Amniotic epithelial cell (primary cell): ENCODE measurements at regions not wholly inside any gene's neighbourhood (a gene's known extent, or its start where the extent isn't known, plus 50 kb on each side); places are given as distances from the start of the nearest gene placed in this dataset.
A peak's percentile ranks its signal among the peaks of the same experiment; 100 is the strongest.

Experiments used
- DNase-seq: peaks from one replicate; pipeline ENCODE4 v3.0.0-alpha.2; 2010; ENCODE audit warnings: low read depth

- no peak for DNase-seq
These were observed 1523.5 kb downstream of the AACS start for GRCh38 chr12:126588586-126589249.

GRCh38 chr12:126591533-126591932 lies 1526.3 kb downstream of the AACS start:
- no peak for DNase-seq

- DNase-seq: no peak
These were observed 1536.2 kb downstream of the AACS start for GRCh38 chr12:126601184-126602170.

GRCh38 chr12:126602612-126603011 lies 1537.4 kb downstream of the AACS start:
- DNase-seq: no peak

- DNase-seq: no peak
These were observed 1541.9 kb downstream of the AACS start for GRCh38 chr12:126607157-126607556.

- no peak for DNase-seq
These were observed 1542.6 kb downstream of the AACS start for GRCh38 chr12:126607867-126608266.

- DNase-seq: no peak
These were observed 1543.5 kb downstream of the AACS start for GRCh38 chr12:126608607-126609175.

GRCh38 chr12:126616441-126616840 lies 1551.2 kb downstream of the AACS start:
- no peak for DNase-seq

- DNase-seq: no peak
These were observed 1552.1 kb downstream of the AACS start for GRCh38 chr12:126617312-126617711.

GRCh38 chr12:126627596-126627995 lies 1562.4 kb downstream of the AACS start:
- no peak for DNase-seq

- no peak for DNase-seq
These were observed 1571.6 kb downstream of the AACS start for GRCh38 chr12:126636821-126637220.

- DNase-seq: no peak
These were observed 1579.2 kb downstream of the AACS start for GRCh38 chr12:126644236-126645020.

- no peak for DNase-seq
These were observed 1582.8 kb downstream of the AACS start for GRCh38 chr12:126648074-126648473.

- no peak for DNase-seq
These were observed 1585.9 kb downstream of the AACS start for GRCh38 chr12:126651133-126651532.

GRCh38 chr12:126663304-126664094 lies 1598.3 kb downstream of the AACS start:
- DNase-seq: peak; percentile 2

GRCh38 chr12:126667339-126667738 lies 1599.6 kb upstream of the TMEM132C start:
- DNase-seq: peak; percentile 34

GRCh38 chr12:126668538-126668937 lies 1598.4 kb upstream of the TMEM132C start:
- peak; percentile 75 for DNase-seq

GRCh38 chr12:126668961-126669360 lies 1598.0 kb upstream of the TMEM132C start:
- peak; percentile 5 for DNase-seq

- no peak for DNase-seq
These were observed 1590.5 kb upstream of the TMEM132C start for GRCh38 chr12:126676434-126676833.

- no peak for DNase-seq
These were observed 1585.3 kb upstream of the TMEM132C start for GRCh38 chr12:126681676-126682075.

- no peak for DNase-seq
These were observed 1582.3 kb upstream of the TMEM132C start for GRCh38 chr12:126684703-126685102.
